Mesendoderm (in vitro differentiated cells): ENCODE measurements at regions not wholly inside any gene's neighbourhood (a gene's known extent, or its start where the extent isn't known, plus 50 kb on each side); places are given as distances from the start of the nearest gene placed in this dataset.

Source experiments
- DNase-seq: peaks from one replicate; pipeline ENCODE4 v3.0.0; 2013
- H2AK5ac ChIP-seq: 2 replicates; pipeline ENCODE4 v1.6.1; 2013; ENCODE audit warnings: low read length, inconsistent platforms
- H2BK120ac ChIP-seq: 2 replicates; pipeline ENCODE4 v1.6.1; 2013; ENCODE audit warnings: low read depth, mild to moderate bottlenecking, low read length, moderate library complexity, mixed read lengths
- H2BK15ac ChIP-seq: replicated peaks from 2 replicates; pipeline ENCODE4 v1.6.1; 2013; ENCODE audit warnings: low read depth, mild to moderate bottlenecking, moderate library complexity
- H2BK5ac ChIP-seq: 2 replicates; pipeline ENCODE4 v1.6.1; 2013; ENCODE audit warnings: low read length, inconsistent platforms
- H3K18ac ChIP-seq: 2 replicates; pipeline ENCODE4 v1.6.1; 2013; ENCODE audit warnings: mild to moderate bottlenecking, low read length, mixed read lengths
- H3K23ac ChIP-seq: one replicate; pipeline ENCODE4 v1.6.1; 2013; ENCODE audit warnings: low read length
- H3K27ac ChIP-seq: 2 replicates; pipeline ENCODE4 v1.5.1; 2013; ENCODE audit warnings: low read depth, mild to moderate bottlenecking, inconsistent platforms, low read length, moderate library complexity
- H3K27me3 ChIP-seq: 2 replicates; pipeline ENCODE4 v1.6.1; 2013; ENCODE audit warnings: low read length, control low read depth, mild to moderate bottlenecking, inconsistent platforms; ENCODE audit not compliant: insufficient read depth, poor library complexity
- H3K36me3 ChIP-seq: 2 replicates; pipeline ENCODE4 v1.6.1; 2013; ENCODE audit warnings: low read length, inconsistent platforms; ENCODE audit not compliant: control insufficient read depth, insufficient read depth
- H3K4ac ChIP-seq: one replicate; pipeline ENCODE4 v1.6.1; 2013; ENCODE audit warnings: low read depth, mild to moderate bottlenecking, low read length, moderate library complexity
- H3K4me1 ChIP-seq: 2 replicates; pipeline ENCODE4 v1.6.1; 2013; ENCODE audit warnings: low read depth, low read length, inconsistent platforms; ENCODE audit not compliant: control insufficient read depth
- H3K4me2 ChIP-seq: 2 replicates; pipeline ENCODE4 v1.6.1; 2013; ENCODE audit warnings: low read length
- H3K4me3 ChIP-seq: 2 replicates; pipeline ENCODE4 v1.5.1; 2013; ENCODE audit warnings: mild to moderate bottlenecking, low read length
- H3K56ac ChIP-seq: one replicate; pipeline ENCODE4 v1.6.1; 2013; ENCODE audit warnings: low read length
- H3K79me1 ChIP-seq: 2 replicates; pipeline ENCODE4 v1.6.1; 2013; ENCODE audit warnings: low read length, inconsistent platforms
- H3K79me2 ChIP-seq: 2 replicates; pipeline ENCODE4 v1.6.1; 2013; ENCODE audit warnings: mild to moderate bottlenecking, low read length; ENCODE audit not compliant: control insufficient read depth, insufficient read depth
- H3K9ac ChIP-seq: 2 replicates; pipeline ENCODE4 v1.6.1; 2013; ENCODE audit warnings: low read length, inconsistent platforms
- H4K5ac ChIP-seq: one replicate; pipeline ENCODE4 v1.6.1; 2013; ENCODE audit warnings: low read length
- H4K8ac ChIP-seq: one replicate; pipeline ENCODE4 v1.6.1; 2013; ENCODE audit warnings: low read depth, mild to moderate bottlenecking, control low read depth, low read length, moderate library complexity
- WGBS: extraction: QIAGEN DNeasy Blood & Tissue Kit; methylation state at CpG from one replicate; pipeline ENCODE4 v1.1.7; 2013; ENCODE audit warnings: low lambda C conversion rate, missing lambda C conversion rate; ENCODE audit not compliant: insufficient coverage; ENCODE audit errors: extremely low coverage; 5-methylcytosine and 5-hydroxymethylcytosine counted together

DNA sequence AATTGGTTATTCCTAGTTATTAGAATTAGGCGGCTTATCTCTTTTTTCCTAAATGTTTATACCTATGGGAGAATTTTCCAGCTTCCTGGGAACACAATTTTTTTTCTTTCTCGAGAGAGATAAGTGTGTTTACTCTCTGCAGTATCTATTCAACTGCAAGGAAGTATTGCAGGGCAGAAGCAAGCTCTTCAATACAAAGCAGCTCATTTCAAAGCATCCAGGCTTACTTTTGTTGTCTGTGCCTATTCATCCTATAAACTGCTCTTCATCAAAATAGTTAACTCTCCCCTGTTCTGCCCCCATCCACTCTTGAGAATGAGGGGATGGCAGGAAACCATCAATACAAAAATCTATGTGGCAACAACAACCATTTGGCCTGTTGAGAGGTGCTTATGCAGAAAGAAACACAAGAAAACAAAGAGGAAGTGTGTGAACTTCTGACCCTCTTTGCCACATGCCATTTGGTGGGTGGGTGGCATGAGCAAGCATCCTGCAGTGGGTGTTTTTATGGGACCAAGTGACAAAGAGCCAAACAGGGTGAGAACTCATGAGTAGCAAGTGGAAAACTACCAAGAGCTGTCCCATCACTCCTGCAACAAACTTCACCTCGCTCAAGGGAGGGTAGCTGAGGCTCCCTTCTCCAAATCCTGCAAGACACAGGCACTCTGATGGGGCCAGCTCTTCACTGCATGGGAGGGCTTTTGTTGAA is 50.6 kb upstream of the MRPS6 start:
- no peak overlapping the region for H4K5ac ChIP-seq
- H3K27ac ChIP-seq: no peak overlapping the region

DNA sequence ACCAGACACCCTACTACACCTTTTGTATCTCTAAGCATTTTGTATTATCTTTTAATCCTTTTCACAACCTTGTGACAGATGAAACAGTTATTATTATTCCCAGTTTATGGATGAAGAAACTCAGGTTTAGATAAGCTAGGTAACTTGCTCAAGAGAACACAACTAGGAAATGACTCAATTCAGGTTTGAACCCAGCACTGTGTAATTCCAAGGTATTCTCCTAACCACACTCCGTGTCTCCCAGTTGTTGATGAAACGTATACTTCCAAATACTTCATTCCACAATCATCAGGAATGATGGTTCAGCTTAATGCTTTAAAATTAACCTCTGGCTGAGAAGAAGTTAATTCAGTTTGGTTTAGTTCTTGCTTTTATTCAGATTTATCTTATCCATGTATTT is 51.7 kb upstream of the MRPS6 start:
- H2AK5ac ChIP-seq: no peak overlapping the region
- H3K4ac ChIP-seq: no peak overlapping the region
- no peak overlapping the region for H3K56ac ChIP-seq
- H3K23ac ChIP-seq: no peak overlapping the region
- H3K9ac ChIP-seq: no peak overlapping the region
- no peaks in the 10 kb centered on the region for H3K79me2 ChIP-seq
- no peak overlapping the region for H4K8ac ChIP-seq
- no peak overlapping the region for H3K4me3 ChIP-seq
- DNase-seq: no peak
- no peak overlapping the region for H3K27ac ChIP-seq
- H3K27me3 ChIP-seq: no peaks in the 10 kb centered on the region
- H3K4me2 ChIP-seq: no peak overlapping the region
- H2BK5ac ChIP-seq: no peak overlapping the region
- no peak overlapping the region for H2BK120ac ChIP-seq
- H3K4me1 ChIP-seq: peaks cover 5% of the 10 kb centered on the region
- no peaks in the 10 kb centered on the region for H3K79me1 ChIP-seq
- no CpG with 5 or more reads among the region's 2 CpGs for WGBS
- H4K5ac ChIP-seq: no peak overlapping the region
- no peak overlapping the region for H3K18ac ChIP-seq
- no peak overlapping the region for H2BK15ac ChIP-seq
- no peaks in the 10 kb centered on the region for H3K36me3 ChIP-seq

More for the DNA sequence above, 50.6 kb upstream of the MRPS6 start:
- Histone ChIP-seq H3K4me1 (peaks cover 5% of the 10 kb centered on the region), H3K36me3 (no peaks in the 10 kb centered on the region), H3K4ac (no peak overlapping the region), H2AK5ac (no peak overlapping the region), H3K23ac (no peak overlapping the region), H3K56ac (peak overlapping the region; percentile 30), H2BK15ac (no peak overlapping the region), H3K4me2 (no peak overlapping the region), H3K27me3 (no peaks in the 10 kb centered on the region), H2BK120ac (no peak overlapping the region), H3K9ac (no peak overlapping the region), H3K18ac (no peak overlapping the region), H2BK5ac (no peak overlapping the region), H4K8ac (no peak overlapping the region), H3K79me2 (no peaks in the 10 kb centered on the region), H3K4me3 (no peak overlapping the region), H3K79me1 (no peaks in the 10 kb centered on the region)
- DNase-seq: peak; percentile 16
- no CpG with 5 or more reads among the region's 3 CpGs for WGBS

DNA sequence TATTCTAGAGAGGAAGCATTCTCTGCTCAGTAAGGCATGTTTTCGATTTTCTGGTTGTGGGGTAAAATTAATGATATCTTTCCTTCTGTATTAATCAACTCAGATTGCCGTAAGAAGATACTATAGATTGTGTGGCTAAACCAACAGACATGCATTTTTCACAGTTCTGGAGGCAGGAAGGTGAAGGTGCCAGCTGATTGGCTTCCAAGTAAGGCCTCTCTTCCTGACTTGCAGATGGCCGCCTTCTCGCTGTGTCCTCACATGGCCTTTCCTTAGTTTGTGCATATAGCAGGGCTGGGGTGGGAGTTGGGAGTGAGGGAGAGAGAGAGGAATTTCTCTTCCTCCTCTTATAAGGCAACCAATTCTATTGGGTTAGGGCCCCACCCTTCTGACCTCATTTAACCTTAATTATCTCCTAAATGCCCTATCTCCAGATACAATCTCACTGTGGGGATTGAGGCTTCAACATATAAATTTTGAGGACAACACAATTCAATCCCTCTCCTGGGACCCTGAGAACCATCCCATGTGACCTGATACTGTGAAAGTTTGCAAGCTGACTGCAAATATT is 52.3 kb upstream of the MRPS6 start:
- Histone ChIP-seq H3K79me1 (no peaks in the 10 kb centered on the region), H3K36me3 (no peaks in the 10 kb centered on the region), H3K4ac (no peak overlapping the region), H3K56ac (no peak overlapping the region), H3K9ac (no peak overlapping the region), H4K5ac (no peak overlapping the region), H3K4me1 (peaks cover 5% of the 10 kb centered on the region), H3K27ac (no peak overlapping the region), H2BK120ac (no peak overlapping the region), H4K8ac (no peak overlapping the region), H2BK15ac (no peak overlapping the region), H3K23ac (no peak overlapping the region), H2AK5ac (no peak overlapping the region), H3K4me3 (no peak overlapping the region), H3K18ac (no peak overlapping the region), H2BK5ac (no peak overlapping the region), H3K4me2 (no peak overlapping the region), H3K79me2 (no peaks in the 10 kb centered on the region), H3K27me3 (no peaks in the 10 kb centered on the region)
- DNase-seq: no peak
- WGBS: no CpG with 5 or more reads among the region's 4 CpGs

DNA sequence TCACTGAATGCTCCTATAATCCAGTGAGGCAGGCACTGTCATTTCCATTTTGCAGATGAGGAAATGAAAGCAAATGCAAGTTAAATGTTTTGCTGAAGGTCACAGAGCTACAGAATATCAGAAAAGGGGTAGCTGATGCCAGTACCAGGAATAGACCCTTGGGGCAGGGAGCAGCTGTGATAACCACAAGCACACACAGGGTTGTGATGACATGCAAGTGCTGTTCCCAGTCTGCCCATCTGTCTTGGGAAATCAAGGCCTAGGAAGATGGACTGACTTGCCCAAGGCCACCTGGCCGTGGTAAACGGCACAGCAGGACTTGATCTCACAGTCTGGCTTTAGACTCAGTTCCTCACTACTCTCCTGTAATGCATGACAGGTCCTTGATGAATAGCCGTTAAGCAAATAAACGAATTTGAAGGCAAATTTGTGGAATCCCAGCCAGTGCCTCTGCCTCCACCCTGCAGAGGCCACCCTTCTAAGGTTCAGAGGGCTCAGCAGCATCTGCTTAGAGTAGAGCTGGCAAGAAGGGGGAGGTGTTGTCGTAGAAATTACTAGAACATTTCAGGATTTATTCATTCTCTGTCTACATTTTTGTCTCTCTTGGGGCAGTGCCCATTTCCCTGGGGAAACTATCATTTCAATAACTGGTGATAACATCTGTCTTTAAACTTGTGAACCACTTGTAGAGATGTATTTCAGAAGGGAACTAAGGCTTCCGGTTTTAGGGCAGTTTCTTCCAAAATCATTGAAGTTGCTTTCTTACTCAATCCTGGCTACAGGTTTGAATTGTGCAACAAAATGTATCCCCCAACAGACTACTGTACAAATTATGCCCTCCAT is 53.2 kb upstream of the MRPS6 start:
- H3K79me2 ChIP-seq: no peaks in the 10 kb centered on the region
- H3K4me2 ChIP-seq: no peak overlapping the region
- H3K27ac ChIP-seq: no peak overlapping the region
- H3K23ac ChIP-seq: no peak overlapping the region
- no peak overlapping the region for H3K18ac ChIP-seq
- H3K79me1 ChIP-seq: no peaks in the 10 kb centered on the region
- no peaks in the 10 kb centered on the region for H3K36me3 ChIP-seq
- H4K5ac ChIP-seq: no peak overlapping the region
- H4K8ac ChIP-seq: no peak overlapping the region
- WGBS: no CpG with 5 or more reads among the region's 6 CpGs
- no peak overlapping the region for H2AK5ac ChIP-seq
- no peak overlapping the region for H3K4me3 ChIP-seq
- H2BK120ac ChIP-seq: no peak overlapping the region
- DNase-seq: no peak
- no peak overlapping the region for H3K56ac ChIP-seq
- no peaks in the 10 kb centered on the region for H3K27me3 ChIP-seq
- H3K4ac ChIP-seq: no peak overlapping the region
- peaks cover 5% of the 10 kb centered on the region for H3K4me1 ChIP-seq
- no peak overlapping the region for H2BK5ac ChIP-seq
- H2BK15ac ChIP-seq: no peak overlapping the region
- no peak overlapping the region for H3K9ac ChIP-seq

DNA sequence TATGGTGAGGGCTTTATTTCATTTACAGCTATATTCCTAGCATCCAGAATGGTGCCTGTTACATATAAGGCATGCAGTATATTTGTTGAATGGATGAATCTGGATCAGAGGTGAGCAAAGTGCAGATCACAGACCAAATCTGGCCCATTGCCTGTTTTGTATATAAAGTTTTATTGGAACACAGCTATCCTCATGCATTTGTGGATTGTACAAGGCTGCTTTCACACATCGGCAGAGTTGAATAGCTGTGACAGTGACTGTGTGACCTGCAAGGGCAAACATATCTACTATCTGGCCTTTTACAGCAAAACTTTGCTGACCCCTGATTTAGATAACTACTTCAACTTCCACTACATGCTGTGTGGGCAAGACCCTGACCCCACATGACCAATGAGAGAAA is 54.0 kb upstream of the MRPS6 start:
- Histone ChIP-seq H2BK5ac (no peak overlapping the region), H3K27ac (no peak overlapping the region), H4K8ac (no peak overlapping the region), H3K9ac (no peak overlapping the region), H3K4me1 (peaks cover 5% of the 10 kb centered on the region), H2BK120ac (no peak overlapping the region), H3K18ac (no peak overlapping the region), H2BK15ac (no peak overlapping the region), H3K4ac (no peak overlapping the region), H4K5ac (no peak overlapping the region), H3K23ac (no peak overlapping the region), H3K56ac (no peak overlapping the region), H3K79me2 (no peaks in the 10 kb centered on the region), H3K27me3 (no peaks in the 10 kb centered on the region), H3K4me3 (no peak overlapping the region), H2AK5ac (no peak overlapping the region), H3K4me2 (no peak overlapping the region), H3K36me3 (no peaks in the 10 kb centered on the region), H3K79me1 (no peaks in the 10 kb centered on the region)
- DNase-seq: no peak
- no CpG with 5 or more reads among the region's 1 CpG for WGBS
